ENCODE measurements at regions not wholly inside any gene's neighbourhood (a gene's known extent, or its start where the extent isn't known, plus 50 kb on each side); places are given as distances from the start of the nearest gene placed in this dataset.

DNA sequence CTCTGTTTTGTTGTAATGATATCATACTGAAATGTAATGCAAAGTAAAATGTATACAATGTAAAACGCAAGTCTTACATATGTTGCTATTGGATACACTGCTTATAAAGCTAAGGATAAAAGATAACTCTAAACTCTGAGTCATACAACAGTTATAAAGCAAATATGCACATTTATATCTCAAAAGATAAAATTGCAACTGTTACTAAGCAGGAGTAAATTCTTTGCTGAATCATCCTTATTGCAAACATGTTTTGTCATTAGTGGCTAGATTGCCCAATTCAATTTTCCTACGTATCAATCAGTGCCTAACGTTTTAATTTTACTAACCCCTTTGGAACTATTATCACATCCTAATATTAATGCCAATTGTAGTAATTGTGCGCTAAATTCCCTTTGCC, 762.9 kb downstream of the LTN1 start:
- intact Hi-C loops (cut with DNase I): no loop called here
- no peak for ATAC-seq
- no peak for DNase-seq (ENCODE audit: missing footprints)

DNA sequence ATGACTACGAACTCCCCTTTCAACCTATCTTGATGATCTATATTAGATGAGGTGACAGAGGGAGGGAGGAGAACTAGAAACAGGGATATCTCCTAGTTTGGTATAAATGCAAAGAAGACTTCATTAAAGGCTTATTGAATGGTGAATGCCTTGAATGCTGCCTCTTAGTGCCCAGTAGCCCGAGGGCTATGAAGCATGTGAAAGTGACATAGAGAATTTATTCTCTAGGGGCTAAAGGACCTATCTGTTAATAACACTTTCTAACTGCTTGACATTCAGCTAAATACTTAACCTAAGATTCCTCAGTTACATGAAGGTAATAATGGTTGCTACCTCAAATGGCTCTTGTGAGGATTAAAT, 764.1 kb downstream of the LTN1 start:
- ATAC-seq: no peak
- DNase-seq (ENCODE audit: missing footprints): no peak
- intact Hi-C loops (cut with DNase I): no loop called here

DNA sequence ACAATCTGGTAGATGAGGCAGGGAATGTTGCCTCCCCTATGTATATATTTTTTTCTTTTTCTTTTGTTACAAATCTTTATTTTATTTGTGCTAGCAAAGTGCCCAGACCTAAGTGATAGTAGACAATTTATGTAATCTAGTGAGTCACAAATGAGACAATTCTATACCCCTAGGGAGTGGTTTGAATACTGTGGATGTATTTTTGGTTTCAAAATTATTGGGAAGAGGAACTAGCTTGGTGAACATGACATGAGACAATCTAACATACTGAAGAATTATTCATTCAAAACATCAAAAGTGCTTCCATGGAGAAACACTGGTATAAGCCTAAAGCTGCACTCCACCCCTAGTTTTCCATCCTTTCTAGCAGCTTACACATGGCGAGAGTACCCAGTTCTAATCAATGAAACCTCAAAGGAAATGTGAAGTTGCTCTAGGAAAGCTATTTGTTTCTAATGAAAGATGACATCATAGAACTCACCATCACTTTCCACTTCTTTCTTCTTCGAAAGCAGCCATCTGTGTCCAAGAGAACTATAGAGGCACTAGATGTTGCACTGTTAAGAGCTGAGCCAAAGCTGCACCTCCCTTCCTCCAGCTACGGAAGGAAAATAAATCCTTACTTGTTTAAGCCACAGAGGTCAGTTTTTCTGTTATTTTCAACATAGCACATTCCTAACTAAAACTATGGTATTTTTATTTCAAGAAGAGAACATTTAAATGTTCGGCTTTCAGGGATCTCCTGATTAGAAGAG, 764.6 kb downstream of the LTN1 start:
- ATAC-seq: no peak
- no peak for DNase-seq (ENCODE audit: missing footprints)
- intact Hi-C loops (cut with DNase I): no loop called here

GRCh38 chr21:28226563-28226962, 766.1 kb downstream of the LTN1 start:
- intact Hi-C loops (cut with DNase I): no loop called here
- ATAC-seq (no peak), DNase-seq (ENCODE audit: missing footprints) (no peak)

GRCh38 chr21:28224191-28224726, 768.4 kb downstream of the LTN1 start:
- intact Hi-C loops (cut with DNase I): no loop called here
- DNase-seq (ENCODE audit: missing footprints): no peak
- ATAC-seq: no peak

DNA sequence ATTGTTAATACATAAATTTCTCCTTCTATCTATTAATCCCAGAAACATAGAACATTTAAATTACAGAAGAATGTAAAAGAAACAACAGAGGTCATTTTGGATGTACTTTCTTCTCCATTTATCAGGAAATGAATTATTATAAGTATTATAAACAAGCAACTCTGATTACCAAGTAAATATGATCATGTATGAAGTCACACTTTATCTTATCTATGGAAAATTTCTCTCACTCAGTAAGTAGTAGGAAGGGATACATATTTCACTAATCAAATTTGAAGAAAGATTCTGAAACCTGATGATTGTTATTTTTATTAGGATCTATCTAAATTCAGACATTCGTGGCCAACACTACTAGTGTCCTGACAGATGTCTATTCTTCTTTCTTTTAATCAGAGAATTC, 770.7 kb downstream of the LTN1 start:
- ATAC-seq (no peak), DNase-seq (ENCODE audit: missing footprints) (no peak)
- intact Hi-C loops (cut with DNase I): no loop called here

GRCh38 chr21:28220680-28221079, 772.0 kb downstream of the LTN1 start:
- no peak for DNase-seq (ENCODE audit: missing footprints)
- intact Hi-C loops (cut with DNase I): no loop called here
- no peak for ATAC-seq

DNA sequence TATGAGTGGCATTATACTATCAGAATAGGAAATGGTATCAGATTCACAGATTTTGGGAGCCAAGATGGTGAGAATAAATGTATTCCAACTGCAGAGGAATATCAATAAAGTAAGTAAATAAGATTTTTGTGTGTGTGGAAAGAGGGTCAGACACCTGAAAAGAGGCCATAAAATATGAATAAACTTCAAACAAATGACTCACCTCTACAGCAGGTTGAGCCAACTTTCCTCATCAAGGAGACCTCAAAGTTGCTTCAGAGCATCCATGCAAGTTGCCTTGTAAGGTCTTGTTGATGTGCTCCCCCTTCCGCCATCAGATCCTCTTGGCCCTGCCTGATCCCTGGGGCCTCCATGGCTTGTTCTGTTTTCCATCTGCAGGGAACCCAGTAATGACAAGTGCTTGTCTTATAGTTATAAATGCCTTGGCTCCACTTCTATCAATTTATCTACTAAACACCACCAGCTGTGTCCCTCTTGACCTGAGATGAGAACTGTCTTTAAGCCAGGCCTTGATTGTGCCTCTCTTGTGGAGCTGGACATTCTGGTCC, 775.6 kb downstream of the LTN1 start:
- no peak for ATAC-seq

DNA sequence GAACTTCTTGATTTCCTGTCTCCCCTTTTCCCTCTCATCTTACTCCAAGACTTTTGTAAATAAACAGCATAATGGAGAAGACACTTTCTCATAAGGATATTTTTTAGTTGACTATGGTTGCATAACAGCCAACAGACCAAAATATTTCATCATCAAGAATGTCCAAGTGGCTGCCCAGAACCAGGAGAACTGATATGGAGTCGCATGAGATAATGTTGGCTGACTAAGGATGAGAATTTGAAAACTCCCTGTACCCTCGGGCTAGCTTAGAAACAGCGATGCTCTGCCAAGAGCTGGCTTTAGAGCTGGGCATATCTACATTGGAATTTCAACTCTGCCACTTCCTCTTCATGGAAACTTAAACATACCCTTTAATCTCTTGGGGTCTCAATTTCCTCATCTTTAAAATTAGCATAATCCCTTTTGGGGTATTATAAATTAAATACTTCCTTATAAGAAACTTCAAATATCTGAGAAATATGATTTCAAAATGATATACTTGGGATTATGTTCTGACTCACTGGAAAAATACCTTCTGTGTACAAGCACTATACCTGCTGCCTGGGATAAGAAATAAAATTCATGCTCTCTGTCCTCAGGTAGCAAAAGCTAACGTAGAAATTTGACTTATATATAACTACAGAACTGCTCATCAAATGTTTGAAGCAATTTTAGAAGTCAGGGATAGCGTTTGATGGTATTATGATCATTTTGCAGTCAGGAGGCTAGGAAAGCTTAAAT, 777.3 kb downstream of the LTN1 start:
- ATAC-seq (peak; percentile 97), DNase-seq (ENCODE audit: missing footprints) (no peak)
- intact Hi-C loops (cut with DNase I): loop anchor here (5.0 to 10.0 kb wide), 3 partner anchors 67 to 539 kb away; no protein-coding TSS in a partner anchor

More for the DNA sequence above, 775.6 kb downstream of the LTN1 start:
- no peak for DNase-seq (ENCODE audit: missing footprints)
- intact Hi-C loops (cut with DNase I): loop anchor here (2.0 to 10.0 kb wide), 4 partner anchors 65 to 538 kb away; no protein-coding TSS in a partner anchor

DNA sequence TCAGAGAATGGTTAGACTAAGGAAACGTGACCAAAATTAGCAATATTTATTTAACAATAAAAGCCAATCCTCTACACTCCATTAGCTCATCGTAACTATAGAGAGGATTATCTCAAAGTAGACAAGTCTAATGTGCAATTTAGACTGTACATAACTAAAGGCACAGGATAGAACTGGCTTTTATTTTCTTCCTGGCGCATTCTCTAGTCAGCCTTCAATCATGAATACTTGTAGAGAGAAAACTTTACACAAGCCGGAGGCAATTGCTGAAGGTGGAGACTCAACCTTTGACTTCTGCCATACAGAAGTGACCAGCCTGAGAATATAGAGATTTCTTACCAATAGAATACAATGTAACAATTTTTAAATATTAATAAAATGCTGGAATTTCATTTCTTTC, 777.9 kb downstream of the LTN1 start:
- ATAC-seq (peak; percentile 36), DNase-seq (ENCODE audit: missing footprints) (no peak)
- intact Hi-C loops (cut with DNase I): loop anchor here (5.0 to 10.0 kb wide), 3 partner anchors 68 to 540 kb away; no protein-coding TSS in a partner anchor

DNA sequence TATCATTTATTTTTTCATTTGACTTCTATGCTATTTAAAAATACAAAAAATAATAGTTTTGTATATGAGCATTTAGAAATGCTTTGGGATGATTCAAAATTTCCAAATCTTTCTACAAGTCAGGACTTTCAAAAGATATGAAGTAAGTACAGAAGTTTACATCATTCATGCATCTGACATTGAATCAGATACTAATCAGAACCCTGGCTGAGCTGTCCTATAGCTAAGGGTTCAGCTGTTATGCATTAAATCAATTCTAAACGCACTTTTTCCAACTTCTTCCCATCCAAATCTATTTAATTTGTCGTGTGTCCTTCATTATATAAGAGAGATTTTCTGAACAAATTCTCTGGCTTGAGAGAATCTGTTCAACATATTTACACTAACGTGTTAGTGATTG, 779.4 kb downstream of the LTN1 start:
- DNase-seq (ENCODE audit: missing footprints): no peak
- ATAC-seq: no peak
- intact Hi-C loops (cut with DNase I): loop anchor here (10.0 kb wide), 1 partner anchor 542 kb away; no protein-coding TSS in a partner anchor

DNA sequence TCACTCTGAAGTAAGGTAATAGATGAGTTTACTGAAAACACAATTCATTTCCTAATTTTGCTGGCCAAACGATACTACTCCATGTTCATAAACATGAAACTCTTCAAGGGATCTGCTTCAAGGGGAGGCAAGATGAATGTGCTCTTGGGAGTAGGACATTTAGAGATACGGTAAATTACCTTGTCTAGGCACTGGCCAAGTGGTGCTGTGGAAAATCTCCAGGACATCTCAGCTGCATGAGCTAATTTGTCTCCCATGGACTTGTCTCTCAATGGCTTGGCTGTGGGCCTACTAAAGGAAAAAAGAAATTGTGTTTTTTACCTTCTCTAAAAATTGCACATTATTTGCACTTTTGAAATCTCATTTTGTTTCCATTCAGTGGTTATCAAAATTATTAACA, 780.6 kb downstream of the LTN1 start:
- DNase-seq (ENCODE audit: missing footprints) (no peak), ATAC-seq (no peak)
- intact Hi-C loops (cut with DNase I): loop anchor here (10.0 kb wide), 1 partner anchor 543 kb away; no protein-coding TSS in a partner anchor

- intact Hi-C loops (cut with DNase I): no loop called here
- DNase-seq (ENCODE audit: missing footprints) (no peak), ATAC-seq (no peak)
Measured at GRCh38 chr21:28207436-28208173, 785.1 kb downstream of the LTN1 start.

DNA sequence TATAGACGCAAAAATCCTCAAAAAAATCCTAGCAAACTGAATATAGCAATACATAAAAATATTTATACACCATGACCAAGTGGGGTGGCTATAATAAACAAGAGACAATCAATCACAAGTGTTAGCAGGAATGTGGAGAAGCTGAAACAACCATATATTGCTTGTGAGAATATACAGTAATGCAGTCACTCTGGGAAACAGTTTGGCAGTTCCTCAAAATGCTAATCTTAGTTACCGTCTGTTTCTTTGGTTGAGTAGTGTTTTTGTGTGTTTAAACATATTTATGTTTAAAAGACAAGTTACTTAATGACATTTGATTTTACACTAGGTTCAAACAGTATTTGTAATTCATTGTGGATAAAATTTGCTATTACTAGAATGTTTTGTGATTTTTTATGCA, 792.0 kb downstream of the LTN1 start:
- intact Hi-C loops (cut with DNase I): no loop called here
- DNase-seq (ENCODE audit: missing footprints) (no peak), ATAC-seq (no peak)

GRCh38 chr21:28196981-28197380, 795.7 kb downstream of the LTN1 start:
- intact Hi-C loops (cut with DNase I): no loop called here
- ATAC-seq: no peak
- no peak for DNase-seq (ENCODE audit: missing footprints)

DNA sequence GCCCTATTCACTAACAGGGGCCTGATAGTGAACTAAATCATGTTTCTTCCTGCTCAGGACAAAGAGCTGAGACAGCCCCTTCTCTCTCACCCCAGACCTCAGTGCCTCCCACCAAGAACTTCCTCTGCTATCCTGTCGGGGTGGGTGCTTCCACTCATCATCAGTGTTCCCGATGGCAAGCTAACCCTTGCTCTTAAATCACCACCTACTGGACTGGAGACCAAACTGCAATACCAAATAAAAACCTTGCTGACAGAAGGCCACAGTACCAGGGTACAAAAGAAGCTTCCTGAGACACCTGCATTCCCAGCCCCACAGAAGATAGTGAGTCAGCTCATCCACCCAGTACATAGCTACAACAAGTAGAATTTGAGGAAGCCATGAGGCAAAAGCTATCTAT, 799.5 kb downstream of the LTN1 start:
- ATAC-seq: no peak
- DNase-seq (ENCODE audit: missing footprints): no peak
- intact Hi-C loops (cut with DNase I): no loop called here

DNA sequence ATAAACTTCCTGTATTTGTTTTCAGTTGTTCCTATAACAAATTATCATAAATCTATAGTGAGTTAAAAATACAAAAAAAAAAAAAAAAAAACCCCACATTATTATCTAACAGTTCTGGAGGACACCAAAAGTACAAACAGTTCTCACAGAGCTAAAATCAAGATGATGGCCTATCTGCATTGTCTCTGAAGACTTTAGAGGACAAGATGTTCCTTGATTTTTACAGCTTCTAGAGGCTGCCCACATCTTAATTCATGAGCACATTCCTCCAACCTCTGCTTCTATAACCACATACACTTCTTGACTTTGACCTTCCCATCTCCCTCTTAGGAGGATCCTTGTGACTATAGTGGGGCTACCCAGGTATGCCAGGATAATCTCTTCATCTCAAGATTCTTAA, 806.1 kb downstream of the LTN1 start:
- DNase-seq (ENCODE audit: missing footprints) (no peak), ATAC-seq (no peak)
- intact Hi-C loops (cut with DNase I): no loop called here

DNA sequence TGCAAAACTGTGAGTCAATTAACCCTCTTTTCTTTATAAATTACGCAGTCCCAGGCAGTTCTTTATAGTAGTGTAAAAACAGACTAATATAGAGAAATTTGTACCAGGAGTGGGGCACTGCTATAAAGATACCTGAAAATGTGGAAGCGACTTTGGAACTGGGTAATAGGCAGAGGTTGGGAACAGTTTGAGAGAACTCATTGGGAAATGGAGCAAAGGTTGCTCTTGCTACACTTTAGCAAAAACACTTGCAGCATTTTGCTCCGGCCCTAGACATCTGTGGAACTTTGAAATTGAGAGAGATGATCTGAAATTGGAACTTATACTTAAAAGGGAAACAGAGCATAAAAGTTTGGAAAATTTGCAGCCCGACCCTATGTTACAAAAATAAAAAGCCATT, 810.9 kb downstream of the LTN1 start:
- ATAC-seq: no peak
- intact Hi-C loops (cut with DNase I): no loop called here
- no peak for DNase-seq (ENCODE audit: missing footprints)

DNA sequence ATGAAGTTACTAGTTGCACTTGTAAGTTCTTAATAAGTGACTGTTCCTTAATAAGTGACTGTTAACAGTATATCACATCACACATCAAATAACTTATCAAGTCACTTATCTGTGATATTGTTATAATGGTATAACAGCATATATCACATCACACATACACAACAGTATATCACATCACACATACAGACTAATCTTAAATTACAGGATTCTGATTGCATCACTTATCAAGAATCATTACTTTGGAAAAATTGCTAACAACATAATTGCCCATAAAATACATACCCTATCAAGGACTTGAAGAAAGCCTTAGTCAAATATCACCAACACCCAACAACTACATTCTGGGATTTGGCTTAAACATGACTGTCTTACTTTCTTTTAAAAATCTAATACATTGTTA, 813.5 kb downstream of the LTN1 start:
- ATAC-seq: no peak
- intact Hi-C loops (cut with DNase I): no loop called here
- no peak for DNase-seq (ENCODE audit: missing footprints)
